GM23338 (cell line): ENCODE measurements at regions not wholly inside any gene's neighbourhood (a gene's known extent, or its start where the extent isn't known, plus 50 kb on each side); places are given as distances from the start of the nearest gene placed in this dataset.

ENCODE experiments used
- CREB1 ChIP-seq: fragments of 250-450 bp; sonication (Bioruptor Pico); IDR thresholded peaks from 2 replicates; pipeline ENCODE4 v1.5.0; 2020; ENCODE audit warnings: low read depth, mild to moderate bottlenecking, moderate library complexity
- CTCF ChIP-seq, 2 experiments: fragments of 200-600 bp in 1 of 2; sonication (generic) in 1 of 2; conservative IDR thresholded peaks; 2 replicates each; pipeline versions ENCODE4 v1.5.1 to v1.6.1; 2016 to 2017; ENCODE audit warnings: antibody characterized with exemption in 2 of 2, low read depth in 2 of 2, mild to moderate bottlenecking in 2 of 2, moderate library complexity in 1 of 2
- ETS1 ChIP-seq: IDR thresholded peaks from 2 replicates; pipeline ENCODE4 v1.6.1; 2016; ENCODE audit warnings: antibody characterized with exemption
- EZH2 ChIP-seq: fragments of 200-600 bp; sonication (generic); IDR thresholded peaks from one replicate; pipeline ENCODE4 v1.8.0; 2017; ENCODE audit warnings: antibody characterized with exemption, mild to moderate bottlenecking, low read depth; ENCODE audit not compliant: unreplicated experiment
- EZH2phosphoT487 ChIP-seq: fragments of 200-600 bp; sonication (generic); IDR thresholded peaks from one replicate; pipeline ENCODE4 v1.8.1; 2018; ENCODE audit warnings: antibody characterized with exemption; ENCODE audit not compliant: unreplicated experiment
- NANOG ChIP-seq: IDR thresholded peaks from 2 replicates; pipeline ENCODE4 v1.6.1; 2016; ENCODE audit warnings: antibody characterized with exemption, borderline replicate concordance
- POLR2AphosphoS5 ChIP-seq: IDR thresholded peaks from 2 replicates; pipeline ENCODE4 v1.6.1; 2016; ENCODE audit warnings: antibody characterized with exemption, low read depth
- ZNF114 ChIP-seq: fragments of 250-450 bp; sonication (Bioruptor Pico); IDR thresholded peaks from 2 replicates; pipeline ENCODE4 v1.5.0; 2020; ENCODE audit warnings: mild to moderate bottlenecking, moderate library complexity

- TF ChIP-seq CTCF (conservative IDR thresholded peaks at IDR 0.05; ENCODE audit: low read depth in 2 of 2) (no peak), POLR2AphosphoS5 (no peak), EZH2 (no peak), CREB1 (CRISPR knock-in tag) (no peak), ZNF114 (CRISPR knock-in tag) (no peak), NANOG (no peak), ETS1 (no peak), EZH2phosphoT487 (no peak)
Observed at GRCh38 chr4:189305500-189305899, 635.2 kb upstream of the FRG1 start.
